ENCODE measurements at regions not wholly inside any gene's neighbourhood (a gene's known extent, or its start where the extent isn't known, plus 50 kb on each side); places are given as distances from the start of the nearest gene placed in this dataset.

- no peak for ATAC-seq
- intact Hi-C loops (cut with DNase I): no loop called here
- no peak for DNase-seq
Measured at GRCh38 chr16:76612497-76612896, 335.3 kb downstream of the CNTNAP4 start.

GRCh38 chr16:76614269-76614668, 337.1 kb downstream of the CNTNAP4 start:
- intact Hi-C loops (cut with DNase I): no loop called here

GRCh38 chr16:76622876-76623275, 345.7 kb downstream of the CNTNAP4 start:
- intact Hi-C loops (cut with DNase I): no loop called here
- no peak for DNase-seq
- ATAC-seq: no peak

More at GRCh38 chr16:76614269-76614668, 337.1 kb downstream of the CNTNAP4 start:
- no peak for DNase-seq
- no peak for ATAC-seq

- DNase-seq (no peak), ATAC-seq (peak in 1 of 2 donors; percentile 44)
- intact Hi-C loops (cut with DNase I): no loop called here
Measured at GRCh38 chr16:76634847-76635697, 357.9 kb downstream of the CNTNAP4 start.

- ATAC-seq: peak in 1 of 2 donors; percentile 60
- intact Hi-C loops (cut with DNase I): no loop called here
- no peak for DNase-seq
Measured at GRCh38 chr16:76639685-76640289, 362.6 kb downstream of the CNTNAP4 start.

GRCh38 chr16:76650582-76650981, 373.4 kb downstream of the CNTNAP4 start:
- DNase-seq (no peak), ATAC-seq (no peak)
- intact Hi-C loops (cut with DNase I): loop anchor here in 1 of 2 donors (5.0 to 10.0 kb wide), 2 partner anchors 373 to 856 kb away; partner anchors contain the start of gene CNTNAP4

GRCh38 chr16:76653390-76654026, 376.3 kb downstream of the CNTNAP4 start:
- intact Hi-C loops (cut with DNase I): loop anchor here in 1 of 2 donors (5.0 to 10.0 kb wide), 2 partner anchors 376 to 859 kb away; partner anchors contain the start of gene CNTNAP4
- DNase-seq: no peak
- peak in 1 of 2 donors; percentile 47 for ATAC-seq

GRCh38 chr16:76654088-76654820, 377.1 kb downstream of the CNTNAP4 start:
- intact Hi-C loops (cut with DNase I): loop anchor here in 1 of 2 donors (5.0 to 10.0 kb wide), 2 partner anchors 377 to 859 kb away; partner anchors contain the start of gene CNTNAP4
- DNase-seq (no peak), ATAC-seq (no peak)

- DNase-seq (no peak), ATAC-seq (no peak)
- intact Hi-C loops (cut with DNase I): loop anchor here in 1 of 2 donors (10.0 kb wide), 1 partner anchor 862 kb away; no protein-coding TSS in a partner anchor
Measured at GRCh38 chr16:76656994-76657393, 379.8 kb downstream of the CNTNAP4 start.

- intact Hi-C loops (cut with DNase I): loop anchor here in 1 of 2 donors (10.0 kb wide), 1 partner anchor 513 kb away; no protein-coding TSS in a partner anchor
- DNase-seq: no peak
- peak in 1 of 2 donors; percentile 30 for ATAC-seq
Measured at GRCh38 chr16:76661691-76662235, 384.6 kb downstream of the CNTNAP4 start.

GRCh38 chr16:76665571-76666275, 388.5 kb downstream of the CNTNAP4 start:
- ATAC-seq: no peak
- DNase-seq: no peak
- intact Hi-C loops (cut with DNase I): loop anchor here in 1 of 2 donors (10.0 kb wide), 1 partner anchor 509 kb away; no protein-coding TSS in a partner anchor

GRCh38 chr16:76668207-76668725, 391.1 kb downstream of the CNTNAP4 start:
- intact Hi-C loops (cut with DNase I): loop anchor here in 1 of 2 donors (10.0 kb wide), 1 partner anchor 507 kb away; no protein-coding TSS in a partner anchor
- DNase-seq: no peak
- ATAC-seq: no peak

GRCh38 chr16:76669288-76669687, 392.1 kb downstream of the CNTNAP4 start:
- no peak for DNase-seq
- ATAC-seq: no peak
- intact Hi-C loops (cut with DNase I): loop anchor here in 1 of 2 donors (10.0 kb wide), 1 partner anchor 506 kb away; no protein-coding TSS in a partner anchor

- DNase-seq: no peak
- intact Hi-C loops (cut with DNase I): loop anchor here in 1 of 2 donors (10.0 kb wide), 1 partner anchor 365 kb away; no protein-coding TSS in a partner anchor
- no peak for ATAC-seq
Measured at GRCh38 chr16:76670125-76670857, 393.1 kb downstream of the CNTNAP4 start.

GRCh38 chr16:76676356-76676755, 399.2 kb downstream of the CNTNAP4 start:
- ATAC-seq (no peak), DNase-seq (no peak)
- intact Hi-C loops (cut with DNase I): loop anchor here in 1 of 2 donors (10.0 kb wide), 1 partner anchor 358 kb away; no protein-coding TSS in a partner anchor

GRCh38 chr16:76681296-76681695, 404.1 kb downstream of the CNTNAP4 start:
- intact Hi-C loops (cut with DNase I): no loop called here
- DNase-seq (no peak), ATAC-seq (no peak)

- ATAC-seq: no peak
- intact Hi-C loops (cut with DNase I): no loop called here
Measured at GRCh38 chr16:76683051-76683450, 405.9 kb downstream of the CNTNAP4 start.

More at GRCh38 chr16:76683051-76683450, 405.9 kb downstream of the CNTNAP4 start:
- no peak for DNase-seq

Data from left cardiac atrium (tissue), 4 donors.